GM12872 (cell line): ENCODE measurements at regions not wholly inside any gene's neighbourhood (a gene's known extent, or its start where the extent isn't known, plus 50 kb on each side); places are given as distances from the start of the nearest gene placed in this dataset.

Source experiments
- TF ChIP-seq, protein P1 (sequence below): IDR thresholded peaks from 3 replicates; pipeline ENCODE4 v1.5.1; 2011; ENCODE audit warnings: low read depth, mild to moderate bottlenecking, low read length, moderate library complexity; ENCODE audit not compliant: insufficient read depth

DNA sequence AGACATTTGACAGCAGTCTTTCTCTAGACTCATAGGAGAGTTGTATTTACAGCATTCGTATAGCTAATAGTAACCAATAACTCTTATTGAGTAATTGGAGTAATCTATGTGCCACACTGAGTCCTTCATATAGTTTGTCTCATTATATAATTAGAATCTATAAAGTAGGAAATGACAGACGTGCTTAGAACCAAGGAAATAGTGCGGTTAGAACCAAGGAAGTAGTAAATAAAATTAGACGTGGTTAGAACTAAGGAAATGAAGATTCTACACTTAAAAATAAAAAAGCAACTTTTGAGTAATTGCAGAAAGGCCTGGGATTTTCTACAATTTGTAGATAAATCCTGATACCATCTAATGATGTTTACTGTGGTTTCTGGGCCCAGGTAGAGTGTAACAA lies 107.8 kb upstream of the TNFSF11 start:
- TF ChIP-seq, protein P1, sequence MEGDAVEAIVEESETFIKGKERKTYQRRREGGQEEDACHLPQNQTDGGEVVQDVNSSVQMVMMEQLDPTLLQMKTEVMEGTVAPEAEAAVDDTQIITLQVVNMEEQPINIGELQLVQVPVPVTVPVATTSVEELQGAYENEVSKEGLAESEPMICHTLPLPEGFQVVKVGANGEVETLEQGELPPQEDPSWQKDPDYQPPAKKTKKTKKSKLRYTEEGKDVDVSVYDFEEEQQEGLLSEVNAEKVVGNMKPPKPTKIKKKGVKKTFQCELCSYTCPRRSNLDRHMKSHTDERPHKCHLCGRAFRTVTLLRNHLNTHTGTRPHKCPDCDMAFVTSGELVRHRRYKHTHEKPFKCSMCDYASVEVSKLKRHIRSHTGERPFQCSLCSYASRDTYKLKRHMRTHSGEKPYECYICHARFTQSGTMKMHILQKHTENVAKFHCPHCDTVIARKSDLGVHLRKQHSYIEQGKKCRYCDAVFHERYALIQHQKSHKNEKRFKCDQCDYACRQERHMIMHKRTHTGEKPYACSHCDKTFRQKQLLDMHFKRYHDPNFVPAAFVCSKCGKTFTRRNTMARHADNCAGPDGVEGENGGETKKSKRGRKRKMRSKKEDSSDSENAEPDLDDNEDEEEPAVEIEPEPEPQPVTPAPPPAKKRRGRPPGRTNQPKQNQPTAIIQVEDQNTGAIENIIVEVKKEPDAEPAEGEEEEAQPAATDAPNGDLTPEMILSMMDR = no peak

DNA sequence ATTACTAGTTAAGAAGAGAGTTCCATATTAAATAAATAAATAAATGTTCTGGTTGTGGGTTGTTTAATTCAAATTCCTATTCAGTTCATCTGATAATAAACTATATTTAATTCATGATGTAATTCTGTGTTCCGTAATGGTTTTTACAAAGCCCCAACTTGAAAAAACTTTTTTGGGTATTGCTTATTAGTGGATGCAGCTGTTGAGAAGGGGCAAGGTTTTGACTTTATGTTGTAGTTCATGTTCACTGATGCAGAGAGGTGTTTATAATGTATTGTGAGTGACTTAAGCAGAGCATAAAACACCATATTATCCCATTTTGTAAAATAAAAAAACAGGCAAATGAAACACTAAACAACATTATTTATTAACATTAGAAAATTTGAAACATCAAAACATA lies 107.3 kb upstream of the TNFSF11 start:
- TF ChIP-seq, protein P1 = no peak

DNA sequence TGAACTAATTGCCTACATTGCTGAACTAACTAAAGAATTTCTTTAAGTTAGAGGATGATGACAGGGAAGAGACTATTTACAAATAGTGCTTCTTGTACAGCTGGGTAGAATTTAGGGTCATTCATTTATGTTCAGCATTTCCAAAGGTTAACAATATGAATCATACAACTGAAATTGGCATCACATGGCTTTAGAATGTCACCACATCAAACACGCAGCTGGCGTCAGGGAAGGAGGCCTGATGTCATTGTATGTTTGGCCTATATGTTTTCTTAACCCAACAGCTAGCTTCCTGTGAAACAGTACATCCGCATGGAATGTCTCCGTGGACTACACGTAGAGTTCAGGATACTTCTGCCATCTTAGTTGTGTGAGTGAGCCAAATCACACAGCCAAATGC lies 99.0 kb upstream of the TNFSF11 start:
- TF ChIP-seq, protein P1 = no peak

DNA sequence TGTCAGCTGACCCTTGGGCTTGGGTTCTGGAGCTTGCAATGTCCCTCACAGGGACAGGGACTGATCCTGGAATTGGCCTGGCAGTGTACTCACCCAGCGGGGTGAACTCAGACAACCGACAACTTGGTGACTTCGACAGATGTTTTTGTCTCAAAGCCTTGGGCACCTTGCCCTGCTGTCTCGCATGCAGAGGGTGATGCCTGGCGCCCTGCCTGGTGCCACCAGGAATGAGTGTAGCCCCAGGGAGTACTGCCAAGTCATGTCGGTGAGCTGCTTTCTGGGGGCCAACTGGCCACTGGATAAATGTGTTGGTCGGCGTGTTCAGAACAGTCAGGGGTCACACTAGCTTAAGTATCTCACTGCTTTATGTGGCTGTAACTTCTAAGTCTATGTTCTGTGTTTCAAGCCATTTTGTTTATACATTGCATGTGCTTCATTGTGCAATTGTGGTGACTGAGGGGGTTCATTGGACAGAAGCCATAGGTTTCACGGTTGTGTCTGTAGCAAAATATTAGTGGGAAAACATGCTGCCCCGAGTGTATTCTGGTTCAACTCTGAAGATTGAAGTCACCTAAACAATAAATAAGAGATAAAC lies 96.3 kb upstream of the TNFSF11 start:
- TF ChIP-seq, protein P1 = no peak

DNA sequence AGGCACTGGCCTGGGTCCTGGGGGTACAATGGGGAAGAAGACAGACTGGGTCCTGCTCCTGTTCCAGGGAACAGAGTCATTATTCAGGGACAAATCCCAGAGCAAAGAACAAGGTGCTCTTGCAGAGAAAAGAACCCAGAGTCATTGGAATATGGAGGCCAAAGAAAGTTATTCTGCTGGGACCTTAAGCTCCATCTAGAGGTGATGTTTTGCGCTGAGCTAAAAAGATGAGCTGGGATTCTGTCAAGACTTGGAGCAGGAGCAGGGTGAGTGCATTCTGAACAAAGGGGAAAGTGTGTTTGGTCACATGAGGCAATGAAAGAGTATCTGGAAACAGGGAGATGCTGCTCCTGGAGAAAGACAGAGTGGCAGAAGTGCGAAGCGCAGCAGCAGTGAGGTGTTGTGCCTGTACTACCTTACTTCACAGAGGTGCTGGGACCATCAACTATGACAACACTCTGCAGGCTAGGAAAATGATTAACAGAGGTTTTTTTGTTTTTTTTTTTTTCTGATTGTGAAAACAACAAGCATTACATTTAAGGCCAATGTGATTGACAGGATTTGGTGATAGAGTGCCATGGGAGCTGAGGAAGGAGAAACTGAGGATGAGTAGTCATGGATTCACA lies 95.3 kb upstream of the TNFSF11 start:
- TF ChIP-seq, protein P1 = peak; percentile 59

DNA sequence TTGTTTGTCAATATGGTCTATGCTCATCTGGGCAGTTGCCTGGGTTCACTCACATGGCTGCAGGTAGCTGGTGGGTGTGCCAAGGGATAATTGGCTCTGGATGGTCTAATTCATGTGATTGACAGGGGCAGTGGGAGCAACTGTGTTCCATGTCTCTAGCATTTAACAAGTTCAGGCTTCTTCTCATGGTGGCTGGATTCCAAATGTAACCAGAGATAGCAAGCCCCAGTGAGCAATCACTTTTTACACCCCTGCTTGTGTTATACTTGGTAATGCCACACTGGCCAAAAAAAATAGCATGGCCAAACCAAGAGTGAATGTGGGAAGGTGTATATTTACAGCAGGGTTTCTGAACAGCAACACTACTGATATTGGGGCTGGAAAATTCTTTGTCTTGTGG lies 89.6 kb upstream of the TNFSF11 start:
- TF ChIP-seq, protein P1 = no peak

DNA sequence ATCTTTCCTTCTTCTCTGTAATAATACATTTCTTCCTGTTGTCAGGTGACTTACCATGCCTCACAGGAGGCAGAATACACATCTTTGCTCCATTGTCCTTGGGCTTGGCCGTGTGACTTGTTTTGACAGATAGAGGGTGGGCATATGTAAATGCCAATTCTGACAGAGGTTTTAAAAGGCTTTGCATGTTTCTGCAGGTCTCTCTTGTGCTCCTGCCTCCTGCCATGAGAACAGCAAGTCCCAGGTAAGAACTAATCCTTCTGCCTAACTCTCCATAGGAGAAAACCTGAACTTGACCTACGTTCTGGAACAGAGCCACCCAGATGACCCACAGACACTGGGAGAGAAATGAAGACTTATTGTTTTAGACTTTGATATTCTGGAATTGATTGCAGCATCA lies 88.7 kb upstream of the TNFSF11 start:
- TF ChIP-seq, protein P1 = no peak
